ENCODE measurements at regions not wholly inside any gene's neighbourhood (a gene's known extent, or its start where the extent isn't known, plus 50 kb on each side); places are given as distances from the start of the nearest gene placed in this dataset.

GRCh38 chr12:107536613-107537012 lies 149.0 kb upstream of the PWP1 start (continued):
- no peak for TF ChIP-seq EZH2phosphoT487 (IDR thresholded peaks at IDR 0.05; ENCODE audit: unreplicated experiment)
- TF ChIP-seq JUNB (IDR thresholded peaks at IDR 0.05; ENCODE audit: unreplicated experiment): no peak
- TF ChIP-seq STAT1 (IDR thresholded peaks at IDR 0.05; ENCODE audit: unreplicated experiment): no peak
- TF ChIP-seq CREB1 (CRISPR knock-in tag; IDR thresholded peaks at IDR 0.05; ENCODE audit: low read depth): no peak
- no peak for TF ChIP-seq CTCF (conservative IDR thresholded peaks at IDR 0.05; ENCODE audit: low read depth in 2 of 2)
- no peak for TF ChIP-seq EZH2 (IDR thresholded peaks at IDR 0.05; ENCODE audit: low read depth, unreplicated experiment)
- TF ChIP-seq NANOG (IDR thresholded peaks at IDR 0.05; ENCODE audit: borderline replicate concordance): no peak
- TF ChIP-seq REST (IDR thresholded peaks at IDR 0.05; ENCODE audit: unreplicated experiment): no peak
- no peak for TF ChIP-seq ETS1 (IDR thresholded peaks at IDR 0.05)
- TF ChIP-seq POLR2AphosphoS5 (IDR thresholded peaks at IDR 0.05; ENCODE audit: low read depth): no peak
- no peak for TF ChIP-seq ZNF114 (CRISPR knock-in tag; IDR thresholded peaks at IDR 0.05)

- peaks cover 13% of the 10 kb centered on the region for H3K4me1 Mint-ChIP-seq
- DNase-seq (ENCODE audit: low spot score) (no peak), ATAC-seq (no peak)
- Histone ChIP-seq H3K9me2 (ENCODE audit: insufficient read depth) (no peaks in the 10 kb centered on the region), H3K36me3 (ENCODE audit: insufficient read depth) (no peaks in the 10 kb centered on the region), H3K27me3 (ENCODE audit: insufficient read depth) (no peaks in the 10 kb centered on the region), H4K20me1 (replicated peaks; ENCODE audit: insufficient read depth) (no peaks in the 10 kb centered on the region), H3K4me2 (no peak overlapping the region), H3K4me3 (no peak overlapping the region), H3K79me2 (replicated peaks; ENCODE audit: insufficient read depth) (no peaks in the 10 kb centered on the region), H3K27ac (ENCODE audit: low read depth) (no peak overlapping the region), H3K4me1 (ENCODE audit: insufficient read depth) (0 out of 2 replicates have a peak, but pooled peaks cover 4% of the 10 kb centered on the region), H2AFZ (no peak overlapping the region), H3F3A (replicated peaks; ENCODE audit: low read depth) (no peaks in the 10 kb centered on the region)
- no peak overlapping the region for H3K27ac Mint-ChIP-seq
- H3K4me3 Mint-ChIP-seq: no peak overlapping the region
- H3K36me3 Mint-ChIP-seq (ENCODE audit: low read depth): no peaks in the 10 kb centered on the region
- H3K27me3 Mint-ChIP-seq (ENCODE audit: insufficient read depth, low read depth, poor library complexity): peaks cover 7% of the 10 kb centered on the region
- no peaks in the 10 kb centered on the region; the same call in 2 of the 3 replicates for H3K9me3 Mint-ChIP-seq
- no peak for TF ChIP-seq POLR2AphosphoS5 (IDR thresholded peaks at IDR 0.05; ENCODE audit: low read depth)
- no peak for TF ChIP-seq ZNF462 (CRISPR knock-in tag; IDR thresholded peaks at IDR 0.05)
- no peak for TF ChIP-seq ZNF114 (CRISPR knock-in tag; IDR thresholded peaks at IDR 0.05)
- no peak for TF ChIP-seq NANOG (IDR thresholded peaks at IDR 0.05; ENCODE audit: borderline replicate concordance)
- TF ChIP-seq EZH2phosphoT487 (IDR thresholded peaks at IDR 0.05; ENCODE audit: unreplicated experiment): no peak
- TF ChIP-seq CREB1 (CRISPR knock-in tag; IDR thresholded peaks at IDR 0.05; ENCODE audit: low read depth): no peak
Measured at GRCh38 chr12:107537464-107538119, 148.0 kb upstream of the PWP1 start.

All from GM23338 (cell line).